HG03354 (cell line): ENCODE measurements at regions not wholly inside any gene's neighbourhood (a gene's known extent, or its start where the extent isn't known, plus 50 kb on each side); places are given as distances from the start of the nearest gene placed in this dataset.

Experiments
- ATAC-seq: cut with Tn5 transposase; IDR thresholded peaks from one replicate; pipeline ENCODE4 v1.9.1; 2021; ENCODE audit warnings: mild to moderate bottlenecking; ENCODE audit not compliant: unreplicated experiment, poor library complexity, severe bottlenecking

- no peak for ATAC-seq
These were observed 83.9 kb downstream of the ADRA2C start for GRCh38 chr4:3850128-3850527.

GRCh38 chr4:3851211-3851610, 85.0 kb downstream of the ADRA2C start:
- ATAC-seq = no peak

GRCh38 chr4:3851881-3852280, 85.7 kb downstream of the ADRA2C start:
- no peak for ATAC-seq

- ATAC-seq = no peak
These were observed 86.1 kb downstream of the ADRA2C start for GRCh38 chr4:3852309-3852708.

- ATAC-seq = no peak
These were observed 86.5 kb downstream of the ADRA2C start for GRCh38 chr4:3852711-3853110.

GRCh38 chr4:3853388-3854035, 87.3 kb downstream of the ADRA2C start:
- no peak for ATAC-seq

GRCh38 chr4:3854661-3855060, 88.5 kb downstream of the ADRA2C start:
- no peak for ATAC-seq

- ATAC-seq = no peak
These were observed 89.5 kb downstream of the ADRA2C start for GRCh38 chr4:3855646-3856045.

- no peak for ATAC-seq
These were observed 90.5 kb downstream of the ADRA2C start for GRCh38 chr4:3856604-3857204.

- ATAC-seq = no peak
These were observed 91.2 kb downstream of the ADRA2C start for GRCh38 chr4:3857269-3857926.

- ATAC-seq = no peak
These were observed 92.0 kb downstream of the ADRA2C start for GRCh38 chr4:3858046-3858730.

- no peak for ATAC-seq
These were observed 92.7 kb downstream of the ADRA2C start for GRCh38 chr4:3858765-3859388.

- ATAC-seq = no peak
These were observed 93.4 kb downstream of the ADRA2C start for GRCh38 chr4:3859571-3859970.

- no peak for ATAC-seq
These were observed 94.1 kb downstream of the ADRA2C start for GRCh38 chr4:3860061-3860912.

GRCh38 chr4:3860913-3861636, 94.9 kb downstream of the ADRA2C start:
- no peak for ATAC-seq

GRCh38 chr4:3861720-3862639, 95.8 kb downstream of the ADRA2C start:
- no peak for ATAC-seq

- no peak for ATAC-seq
These were observed 96.6 kb downstream of the ADRA2C start for GRCh38 chr4:3862640-3863420.
